Ovary (tissue), 7 donors: ENCODE measurements at regions not wholly inside any gene's neighbourhood (a gene's known extent, or its start where the extent isn't known, plus 50 kb on each side); places are given as distances from the start of the nearest gene placed in this dataset.

Experiments
- DNase-seq, 5 donors: peaks; one replicate each; pipeline ENCODE4 v3.0.0-alpha.2; 2019 to 2020
- H3K27ac ChIP-seq, 2 donors: fragments of 200-600 bp; one replicate each; pipeline versions ENCODE4 v1.5.1 to v1.8.0; 2019 to 2022
- H3K27me3 ChIP-seq: fragments of 200-600 bp; one replicate; pipeline ENCODE4 v1.8.0; 2022
- H3K36me3 ChIP-seq: fragments of 200-600 bp; sonication (generic); one replicate; pipeline ENCODE4 v1.5.1; 2019
- H3K4me1 ChIP-seq: one replicate; pipeline ENCODE4 v1.8.1; 2013; ENCODE audit warnings: mild to moderate bottlenecking, moderate library complexity; ENCODE audit not compliant: insufficient read depth
- H3K4me3 ChIP-seq: fragments of 200-600 bp; sonication (generic); one replicate; pipeline ENCODE4 v1.5.1; 2017
- H3K9me3 ChIP-seq, 2 donors: fragments of 200-600 bp in 1 of 2; sonication (generic) in 1 of 2; one replicate each; pipeline versions ENCODE4 v1.5.1 to v1.8.1; 2013 to 2019; ENCODE audit warnings: mild to moderate bottlenecking in 1 of 2, moderate library complexity in 1 of 2
- EP300 ChIP-seq: sonication (generic); formaldehyde crosslinking; IDR thresholded peaks from one replicate; pipeline ENCODE4 v1.6.1; 2017; ENCODE audit warnings: antibody characterized with exemption
- POLR2A ChIP-seq: fragments of 450-650 bp; IDR thresholded peaks from one replicate; pipeline ENCODE4 v1.6.1; 2017; ENCODE audit warnings: antibody characterized with exemption, mild to moderate bottlenecking, moderate library complexity
- whole genome bisulfite sequencing, 3 donors: extraction: QIAGEN DNeasy Blood & Tissue Kit in 1 of 3; methylation state at CpG; one replicate each; pipeline versions ENCODE4 v1.1.5 to v1.1.7; 2013 to 2017; 5-methylcytosine and 5-hydroxymethylcytosine counted together
- intact Hi-C, 4 donors: fragments of 100-400 bp; cut with DNase I; formaldehyde crosslinking; loops; one replicate each; pipeline versions ENCODE4 v1.11.0 to v1.15.1; 2022 to 2023
- TF ChIP-seq, protein P1 (sequence below), 3 donors: fragments of 450-650 bp in 2 of 3; fragments of 200-600 bp in 1 of 3; IDR thresholded peaks; one replicate each; pipeline versions ENCODE4 v1.5.1 to v1.8.0; 2016 to 2022; ENCODE audit warnings: antibody characterized with exemption in 3 of 3, mild to moderate bottlenecking in 1 of 3
- donor health status: DM: no; HTN: no; CAD: no; lungs with moderate emphysema.
- donor health status: DM: no; HTN: no; CAD: no.
- donor health status: Bipolar disorder and iron deficiency.
- donor health status: DM: no; HTN: no; CAD: no.
- donor health status: DM: yes; HTN: yes; CAD: no.

- no peak for DNase-seq
- no peaks in the 10 kb centered on the region for H3K36me3 ChIP-seq
- H3K4me1 ChIP-seq: no peaks in the 10 kb centered on the region
- intact Hi-C loops: no loop called here
- H3K27me3 ChIP-seq: no peaks in the 10 kb centered on the region
- no peaks in the 10 kb centered on the region for H3K9me3 ChIP-seq
- TF ChIP-seq POLR2A (no peak), EP300 (no peak)
- TF ChIP-seq, protein P1, sequence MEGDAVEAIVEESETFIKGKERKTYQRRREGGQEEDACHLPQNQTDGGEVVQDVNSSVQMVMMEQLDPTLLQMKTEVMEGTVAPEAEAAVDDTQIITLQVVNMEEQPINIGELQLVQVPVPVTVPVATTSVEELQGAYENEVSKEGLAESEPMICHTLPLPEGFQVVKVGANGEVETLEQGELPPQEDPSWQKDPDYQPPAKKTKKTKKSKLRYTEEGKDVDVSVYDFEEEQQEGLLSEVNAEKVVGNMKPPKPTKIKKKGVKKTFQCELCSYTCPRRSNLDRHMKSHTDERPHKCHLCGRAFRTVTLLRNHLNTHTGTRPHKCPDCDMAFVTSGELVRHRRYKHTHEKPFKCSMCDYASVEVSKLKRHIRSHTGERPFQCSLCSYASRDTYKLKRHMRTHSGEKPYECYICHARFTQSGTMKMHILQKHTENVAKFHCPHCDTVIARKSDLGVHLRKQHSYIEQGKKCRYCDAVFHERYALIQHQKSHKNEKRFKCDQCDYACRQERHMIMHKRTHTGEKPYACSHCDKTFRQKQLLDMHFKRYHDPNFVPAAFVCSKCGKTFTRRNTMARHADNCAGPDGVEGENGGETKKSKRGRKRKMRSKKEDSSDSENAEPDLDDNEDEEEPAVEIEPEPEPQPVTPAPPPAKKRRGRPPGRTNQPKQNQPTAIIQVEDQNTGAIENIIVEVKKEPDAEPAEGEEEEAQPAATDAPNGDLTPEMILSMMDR (IDR thresholded peaks at IDR 0.05): no peak
- no peak overlapping the region for H3K27ac ChIP-seq
- H3K4me3 ChIP-seq: no peak overlapping the region
Observed at GRCh38 chr21:22393324-22393723, 1395.1 kb downstream of the NCAM2 start.

- WGBS, 3 donors: 83 to 93% (median 92%) methylated on average over 6 of the region's 6 CpGs
- Histone ChIP-seq H3K27ac (no peak overlapping the region), H3K4me3 (no peak overlapping the region), H3K36me3 (no peaks in the 10 kb centered on the region), H3K27me3 (no peaks in the 10 kb centered on the region), H3K9me3 (no peaks in the 10 kb centered on the region), H3K4me1 (no peaks in the 10 kb centered on the region)
- no peak for DNase-seq
- intact Hi-C loops: no loop called here
- TF ChIP-seq, protein P1 (IDR thresholded peaks at IDR 0.05): no peak
- TF ChIP-seq POLR2A: no peak
- no peak for TF ChIP-seq EP300
Observed at GRCh38 chr21:22395965-22396364, 1397.8 kb downstream of the NCAM2 start.

GRCh38 chr21:22399681-22400514, 1401.7 kb downstream of the NCAM2 start:
- intact Hi-C loops: no loop called here
- Histone ChIP-seq H3K9me3 (no peaks in the 10 kb centered on the region), H3K4me1 (no peaks in the 10 kb centered on the region), H3K36me3 (no peaks in the 10 kb centered on the region), H3K4me3 (no peak overlapping the region), H3K27ac (no peak overlapping the region), H3K27me3 (no peaks in the 10 kb centered on the region)
- TF ChIP-seq, protein P1 (IDR thresholded peaks at IDR 0.05): no peak
- TF ChIP-seq EP300 (no peak), POLR2A (no peak)
- WGBS, 3 donors: 52 to 74% (median 52%) methylated on average over 1 of the region's 1 CpG
- DNase-seq: no peak

DNA sequence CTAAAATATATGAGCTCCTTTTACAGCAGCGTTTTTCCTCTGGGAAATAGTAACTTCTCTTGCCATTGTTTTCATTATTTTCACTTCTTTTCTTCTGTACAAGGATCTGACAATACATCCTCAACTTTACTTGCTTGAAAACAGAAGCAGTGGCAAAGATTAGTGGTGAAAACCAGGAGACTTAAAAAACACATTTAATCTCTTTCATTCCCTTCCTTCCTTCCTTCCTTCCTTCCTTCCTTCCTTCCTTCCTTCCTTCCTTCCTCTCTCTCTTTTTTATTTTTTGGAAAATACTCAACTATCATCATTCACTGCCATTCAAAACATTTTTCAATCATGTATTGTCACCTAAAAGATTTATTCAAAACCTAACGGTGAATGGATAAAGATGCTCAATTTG, 1411.4 kb downstream of the NCAM2 start:
- DNase-seq: no peak
- Histone ChIP-seq H3K9me3 (no peaks in the 10 kb centered on the region), H3K27me3 (no peaks in the 10 kb centered on the region), H3K27ac (no peak overlapping the region), H3K36me3 (no peaks in the 10 kb centered on the region), H3K4me1 (no peaks in the 10 kb centered on the region), H3K4me3 (no peak overlapping the region)
- TF ChIP-seq, protein P1 (IDR thresholded peaks at IDR 0.05): no peak
- no peak for TF ChIP-seq EP300
- no peak for TF ChIP-seq POLR2A
- intact Hi-C loops: no loop called here
- 55 to 72% (median 67%) methylated on average over 2 of the region's 2 CpGs for WGBS, 3 donors
